PC-3 (cell line): ENCODE measurements at regions not wholly inside any gene's neighbourhood (a gene's known extent, or its start where the extent isn't known, plus 50 kb on each side); places are given as distances from the start of the nearest gene placed in this dataset.
"Not testable (repeated sequence)": the region's sequence is repeated elsewhere in the genome, so short reads cannot be mapped to it uniquely, and the experiment has no call there.

Experiments used
- ATAC-seq: fragments of 200-7000 bp; cut with Tn5 transposase; 2 replicates; pipeline ENCODE4 v1.9.1; 2020; ENCODE audit warnings: mild to moderate bottlenecking, moderate library complexity
- BruUV-seq: library from RNA; stranded (reverse); fragments of 400-500 nt; replicated peaks from 2 replicates; lab custom pipeline; 2021; lab: Mats Ljungman, UMichigan
- CTCF ChIA-PET: fragments of 300-600 bp; sonication (Branson Sonifier 250); formaldehyde crosslinking; loops from one replicate; lab custom pipeline; 2022; ENCODE audit warnings: antibody characterized with exemption; lab: Charles Lee
- POLR2A ChIA-PET: fragments of 300-600 bp; sonication (Branson Sonifier 250); formaldehyde crosslinking; loops from one replicate; lab custom pipeline; 2022; ENCODE audit warnings: antibody characterized with exemption; ENCODE audit not compliant: unreplicated experiment; lab: Charles Lee
- DNase-seq: peaks from one replicate; pipeline ENCODE4 v3.0.0-alpha.2; 2015
- H2AFZ ChIP-seq: fragments of 300-600 bp; sonication (generic); 2 replicates; pipeline ENCODE4 v1.6.0; 2016; ENCODE audit warnings: antibody characterized with exemption, low read length
- H3F3A ChIP-seq: fragments of 300-600 bp; sonication (generic); one replicate; pipeline ENCODE4 v1.6.0; 2017; ENCODE audit warnings: antibody characterized with exemption, low read length, control low read depth, mild to moderate bottlenecking; ENCODE audit not compliant: unreplicated experiment
- H3K27ac ChIP-seq: fragments of 300-600 bp; sonication (generic); 2 replicates; pipeline ENCODE4 v1.5.1; 2016; ENCODE audit warnings: mild to moderate bottlenecking, low read length
- H3K27me3 ChIP-seq: fragments of 300-600 bp; sonication (generic); 2 replicates; pipeline ENCODE4 v1.6.1; 2016; ENCODE audit warnings: low read length, mixed read lengths
- H3K36me3 ChIP-seq: fragments of 300-600 bp; sonication (generic); 2 replicates; pipeline ENCODE4 v1.6.1; 2016; ENCODE audit warnings: low read depth, mixed run types, low read length, mixed read lengths
- H3K4me1 ChIP-seq: fragments of 300-600 bp; sonication (generic); 2 replicates; pipeline ENCODE4 v1.5.1; 2016; ENCODE audit warnings: low read length; ENCODE audit not compliant: insufficient read depth
- H3K4me2 ChIP-seq: fragments of 300-600 bp; sonication (generic); 2 replicates; pipeline ENCODE4 v1.6.0; 2016; ENCODE audit warnings: low read length
- H3K4me3 ChIP-seq: fragments of 300-600 bp; sonication (generic); 2 replicates; pipeline ENCODE4 v1.5.1; 2016; ENCODE audit warnings: mild to moderate bottlenecking, low read length, mixed read lengths
- H3K79me2 ChIP-seq: fragments of 300-600 bp; sonication (generic); 2 replicates; pipeline ENCODE4 v1.6.1; 2017; ENCODE audit warnings: low read length, mixed read lengths
- H3K9ac ChIP-seq: fragments of 300-600 bp; sonication (generic); 2 replicates; pipeline ENCODE4 v1.6.0; 2016; ENCODE audit warnings: mild to moderate bottlenecking, low read length
- H3K9me2 ChIP-seq: fragments of 300-600 bp; sonication (generic); replicated peaks from 2 replicates; pipeline ENCODE4 v1.6.1; 2016; ENCODE audit warnings: mixed run types, low read length, mixed read lengths
- H3K9me3 ChIP-seq: fragments of 300-600 bp; sonication (generic); 2 replicates; pipeline ENCODE4 v1.6.1; 2016; ENCODE audit warnings: low read length, mixed read lengths
- H4K20me1 ChIP-seq: fragments of 300-600 bp; sonication (generic); 2 replicates; pipeline ENCODE4 v1.6.1; 2016; ENCODE audit warnings: low read length, mixed read lengths
- CTCF ChIP-seq: fragments of 300-600 bp; sonication (generic); conservative IDR thresholded peaks from 2 replicates; pipeline ENCODE4 v1.5.1; 2017; ENCODE audit warnings: antibody characterized with exemption, low read depth, mild to moderate bottlenecking, low read length
- EZH2 ChIP-seq: fragments of 300-600 bp; sonication (generic); IDR thresholded peaks from one replicate; pipeline ENCODE4 v1.6.1; 2017; ENCODE audit warnings: antibody characterized with exemption, mild to moderate bottlenecking, low read length; ENCODE audit not compliant: unreplicated experiment
- EZH2phosphoT487 ChIP-seq: fragments of 300-600 bp; sonication (generic); IDR thresholded peaks from 2 replicates; pipeline ENCODE4 v1.6.1; 2018; ENCODE audit warnings: mild to moderate bottlenecking, antibody characterized with exemption, low read length, borderline replicate concordance
- intact Hi-C: fragments of 100-400 bp; cut with micrococcal nuclease; formaldehyde crosslinking; loops from 2 replicates; pipeline ENCODE4 v1.9.0; 2023

GRCh38 chr5:163747586-163747985, 242.2 kb downstream of the MAT2B start:
- H2AFZ ChIP-seq, result no peak overlapping the region
- H3K9ac ChIP-seq, result no peak overlapping the region
- TF ChIP-seq EZH2, result no peak
- TF ChIP-seq EZH2phosphoT487, result no peak
- no peak for TF ChIP-seq CTCF
- H3K4me1 ChIP-seq, result no peaks in the 10 kb centered on the region
- H3K4me3 ChIP-seq, result no peak overlapping the region
- no peaks in the 10 kb centered on the region for H4K20me1 ChIP-seq
- BruUV-seq, result no TSS peak
- ChIA-PET POLR2A (no interaction called here), CTCF (no interaction called here)
- H3K27me3 ChIP-seq, result no peaks in the 10 kb centered on the region
- ATAC-seq, result no peak
- H3F3A ChIP-seq, result no peaks in the 10 kb centered on the region
- H3K9me2 ChIP-seq, result no peaks in the 10 kb centered on the region
- no peaks in the 10 kb centered on the region for H3K36me3 ChIP-seq
- DNase-seq, result no peak
- no peak overlapping the region for H3K4me2 ChIP-seq
- intact Hi-C loops, result no loop called here
- no peaks in the 10 kb centered on the region for H3K79me2 ChIP-seq
- H3K27ac ChIP-seq, result no peak overlapping the region
- no peaks in the 10 kb centered on the region for H3K9me3 ChIP-seq

GRCh38 chr5:163748934-163749333, 243.5 kb downstream of the MAT2B start:
- DNase-seq (no peak), ATAC-seq (no peak)
- H3K9me3 ChIP-seq, result no peaks in the 10 kb centered on the region
- no peak overlapping the region for H3K4me2 ChIP-seq
- H2AFZ ChIP-seq, result no peak overlapping the region
- no peak overlapping the region for H3K9ac ChIP-seq
- no peak overlapping the region for H3K4me3 ChIP-seq
- no peaks in the 10 kb centered on the region for H3K9me2 ChIP-seq
- CTCF ChIA-PET, result no interaction called here
- no TSS peak for BruUV-seq
- no peaks in the 10 kb centered on the region for H3K4me1 ChIP-seq
- TF ChIP-seq CTCF, result no peak
- intact Hi-C loops, result no loop called here
- H3K27ac ChIP-seq, result no peak overlapping the region
- H3F3A ChIP-seq, result no peaks in the 10 kb centered on the region
- no peaks in the 10 kb centered on the region for H3K36me3 ChIP-seq
- no peaks in the 10 kb centered on the region for H4K20me1 ChIP-seq
- POLR2A ChIA-PET, result no interaction called here
- no peaks in the 10 kb centered on the region for H3K79me2 ChIP-seq
- no peaks in the 10 kb centered on the region for H3K27me3 ChIP-seq

- H3K27ac ChIP-seq, H3K9me2 ChIP-seq, H3K4me2 ChIP-seq, H2AFZ ChIP-seq, H4K20me1 ChIP-seq, BruUV-seq, H3K9ac ChIP-seq, ATAC-seq, H3K79me2 ChIP-seq, H3K27me3 ChIP-seq, H3F3A ChIP-seq, POLR2A ChIA-PET, DNase-seq, intact Hi-C loops, H3K36me3 ChIP-seq, H3K4me3 ChIP-seq, H3K9me3 ChIP-seq, CTCF ChIA-PET, H3K4me1 ChIP-seq: not testable (repeated sequence)
Observed at GRCh38 chr5:163750415-163750814, 245.0 kb downstream of the MAT2B start.
